Muscle layer of colon (tissue), 2 donors: ENCODE measurements at regions not wholly inside any gene's neighbourhood (a gene's known extent, or its start where the extent isn't known, plus 50 kb on each side); places are given as distances from the start of the nearest gene placed in this dataset.

ENCODE experiments used
- H3K27ac ChIP-seq: one replicate; pipeline ENCODE4 v1.7.0; 2013; ENCODE audit warnings: low read depth, mild to moderate bottlenecking, low read length, moderate library complexity
- H3K27me3 ChIP-seq, 2 donors: one replicate each; pipeline ENCODE4 v1.7.0; 2013; ENCODE audit warnings: low read length in 2 of 2, mild to moderate bottlenecking in 2 of 2; ENCODE audit not compliant: insufficient read depth in 2 of 2, control insufficient read depth in 1 of 2
- H3K36me3 ChIP-seq: one replicate; pipeline ENCODE4 v1.7.0; 2013; ENCODE audit warnings: mild to moderate bottlenecking, low read length; ENCODE audit not compliant: insufficient read depth
- H3K4me1 ChIP-seq: one replicate; pipeline ENCODE4 v1.7.0; 2013; ENCODE audit warnings: mild to moderate bottlenecking, low read length; ENCODE audit not compliant: insufficient read depth
- H3K4me3 ChIP-seq, 2 donors: one replicate each; pipeline ENCODE4 v1.7.0; 2013; ENCODE audit warnings: low read length in 2 of 2, low read depth in 1 of 2, mild to moderate bottlenecking in 1 of 2, moderate library complexity in 1 of 2
- H3K9ac ChIP-seq: one replicate; pipeline ENCODE4 v1.7.0; 2013; ENCODE audit warnings: low read length
- H3K9me3 ChIP-seq: one replicate; pipeline ENCODE4 v1.7.0; 2013; ENCODE audit warnings: mild to moderate bottlenecking, low read length
- donor health status: abdominal sarcoma.
- donor health status: Adenocarcinoma of cecum.

GRCh38 chr6:133583907-133584427, 304.9 kb upstream of the TCF21 start:
- Histone ChIP-seq H3K9me3 (no peaks in the 10 kb centered on the region), H3K9ac (no peak overlapping the region), H3K36me3 (no peaks in the 10 kb centered on the region), H3K4me3 (no peak overlapping the region), H3K27me3 (no peaks in the 10 kb centered on the region), H3K4me1 (no peaks in the 10 kb centered on the region), H3K27ac (no peak overlapping the region)

GRCh38 chr6:133584823-133585222, 304.1 kb upstream of the TCF21 start:
- no peak overlapping the region for H3K4me3 ChIP-seq
- H3K9me3 ChIP-seq: no peaks in the 10 kb centered on the region
- no peaks in the 10 kb centered on the region for H3K36me3 ChIP-seq
- H3K9ac ChIP-seq: no peak overlapping the region
- H3K27ac ChIP-seq: no peak overlapping the region
- no peaks in the 10 kb centered on the region for H3K4me1 ChIP-seq
- H3K27me3 ChIP-seq: no peaks in the 10 kb centered on the region

GRCh38 chr6:133585978-133586377, 302.9 kb upstream of the TCF21 start:
- Histone ChIP-seq H3K4me3 (no peak overlapping the region), H3K4me1 (no peaks in the 10 kb centered on the region), H3K9ac (no peak overlapping the region), H3K27ac (no peak overlapping the region), H3K36me3 (no peaks in the 10 kb centered on the region), H3K9me3 (no peaks in the 10 kb centered on the region), H3K27me3 (no peaks in the 10 kb centered on the region)

GRCh38 chr6:133587546-133588160, 301.3 kb upstream of the TCF21 start:
- no peaks in the 10 kb centered on the region for H3K27me3 ChIP-seq
- no peak overlapping the region for H3K4me3 ChIP-seq
- H3K36me3 ChIP-seq: no peaks in the 10 kb centered on the region
- no peak overlapping the region for H3K27ac ChIP-seq
- H3K4me1 ChIP-seq: no peaks in the 10 kb centered on the region
- no peak overlapping the region for H3K9ac ChIP-seq
- H3K9me3 ChIP-seq: no peaks in the 10 kb centered on the region

- Histone ChIP-seq H3K27ac (no peak overlapping the region), H3K4me1 (no peaks in the 10 kb centered on the region)
These were observed 298.7 kb upstream of the TCF21 start for GRCh38 chr6:133590196-133590595.

GRCh38 chr6:133590814-133591213, 298.1 kb upstream of the TCF21 start:
- Histone ChIP-seq H3K9ac (no peak overlapping the region), H3K36me3 (no peaks in the 10 kb centered on the region), H3K27ac (no peak overlapping the region), H3K4me3 (no peak overlapping the region), H3K9me3 (no peaks in the 10 kb centered on the region), H3K4me1 (no peaks in the 10 kb centered on the region), H3K27me3 (no peaks in the 10 kb centered on the region)

More at GRCh38 chr6:133590196-133590595, 298.7 kb upstream of the TCF21 start:
- no peak overlapping the region for H3K9ac ChIP-seq
- no peaks in the 10 kb centered on the region for H3K9me3 ChIP-seq
- H3K36me3 ChIP-seq: no peaks in the 10 kb centered on the region
- H3K4me3 ChIP-seq: no peak overlapping the region
- H3K27me3 ChIP-seq: no peaks in the 10 kb centered on the region

GRCh38 chr6:133591275-133591674, 297.6 kb upstream of the TCF21 start:
- H3K36me3 ChIP-seq: no peaks in the 10 kb centered on the region
- no peak overlapping the region for H3K9ac ChIP-seq
- no peak overlapping the region for H3K4me3 ChIP-seq
- no peaks in the 10 kb centered on the region for H3K27me3 ChIP-seq
- no peak overlapping the region for H3K27ac ChIP-seq
- H3K9me3 ChIP-seq: no peaks in the 10 kb centered on the region
- no peaks in the 10 kb centered on the region for H3K4me1 ChIP-seq

- no peak overlapping the region for H3K9ac ChIP-seq
- no peak overlapping the region for H3K27ac ChIP-seq
- H3K9me3 ChIP-seq: no peaks in the 10 kb centered on the region
- no peaks in the 10 kb centered on the region for H3K36me3 ChIP-seq
- no peaks in the 10 kb centered on the region for H3K27me3 ChIP-seq
- no peak overlapping the region for H3K4me3 ChIP-seq
- H3K4me1 ChIP-seq: no peaks in the 10 kb centered on the region
These were observed 294.2 kb upstream of the TCF21 start for GRCh38 chr6:133594652-133595110.

- H3K9me3 ChIP-seq: no peaks in the 10 kb centered on the region
- H3K27ac ChIP-seq: no peak overlapping the region
- H3K36me3 ChIP-seq: no peaks in the 10 kb centered on the region
These were observed 293.7 kb upstream of the TCF21 start for GRCh38 chr6:133595111-133595761.

GRCh38 chr6:133606852-133607251, 282.1 kb upstream of the TCF21 start:
- Histone ChIP-seq H3K27ac (no peak overlapping the region), H3K9ac (no peak overlapping the region), H3K36me3 (no peaks in the 10 kb centered on the region)

More at GRCh38 chr6:133595111-133595761, 293.7 kb upstream of the TCF21 start:
- H3K9ac ChIP-seq: no peak overlapping the region
- no peak overlapping the region for H3K4me3 ChIP-seq
- H3K4me1 ChIP-seq: no peaks in the 10 kb centered on the region
- H3K27me3 ChIP-seq: no peaks in the 10 kb centered on the region

GRCh38 chr6:133608620-133609019, 280.3 kb upstream of the TCF21 start:
- Histone ChIP-seq H3K27ac (no peak overlapping the region), H3K4me3 (no peak overlapping the region), H3K9me3 (no peaks in the 10 kb centered on the region), H3K36me3 (no peaks in the 10 kb centered on the region), H3K4me1 (no peaks in the 10 kb centered on the region), H3K27me3 (no peaks in the 10 kb centered on the region), H3K9ac (no peak overlapping the region)

More at GRCh38 chr6:133606852-133607251, 282.1 kb upstream of the TCF21 start:
- Histone ChIP-seq H3K4me1 (no peaks in the 10 kb centered on the region), H3K9me3 (no peaks in the 10 kb centered on the region), H3K27me3 (no peaks in the 10 kb centered on the region), H3K4me3 (no peak overlapping the region)
